H9 (cell line): ENCODE measurements at regions not wholly inside any gene's neighbourhood (a gene's known extent, or its start where the extent isn't known, plus 50 kb on each side); places are given as distances from the start of the nearest gene placed in this dataset.

Experiments used
- DNase-seq: peaks from one replicate; pipeline ENCODE4 v3.0.0-alpha.2; 2017
- H2AFZ ChIP-seq: one replicate; pipeline ENCODE4 v1.6.1; 2013; ENCODE audit warnings: mild to moderate bottlenecking, low read length, control low read depth, moderate library complexity
- H2AK5ac ChIP-seq: 2 replicates; pipeline ENCODE4 v1.6.1; 2013; ENCODE audit warnings: low read length, control low read depth, mixed read lengths; ENCODE audit not compliant: insufficient read length
- H2BK120ac ChIP-seq: one replicate; pipeline ENCODE4 v1.6.1; 2013; ENCODE audit warnings: low read depth, mild to moderate bottlenecking, low read length, control low read depth, inconsistent platforms; ENCODE audit not compliant: poor library complexity, severe bottlenecking
- H2BK12ac ChIP-seq: 2 replicates; pipeline ENCODE4 v1.6.1; 2013; ENCODE audit warnings: low read length, control low read depth, mixed read lengths, low read depth; ENCODE audit not compliant: insufficient read length
- H2BK15ac ChIP-seq: 2 replicates; pipeline ENCODE4 v1.6.1; 2013; ENCODE audit warnings: low read depth, low read length, control low read depth
- H2BK20ac ChIP-seq: one replicate; pipeline ENCODE4 v1.6.1; 2013; ENCODE audit warnings: low read depth, mild to moderate bottlenecking, low read length, control low read depth, inconsistent platforms; ENCODE audit not compliant: poor library complexity, severe bottlenecking
- H2BK5ac ChIP-seq: 2 replicates; pipeline ENCODE4 v1.6.1; 2013; ENCODE audit warnings: low read length, control low read depth, mixed read lengths; ENCODE audit not compliant: insufficient read length
- H3K14ac ChIP-seq: 2 replicates; pipeline ENCODE4 v1.6.1; 2013; ENCODE audit warnings: low read length, control low read depth; ENCODE audit not compliant: insufficient read depth
- H3K18ac ChIP-seq: 2 replicates; pipeline ENCODE4 v1.6.1; 2013; ENCODE audit warnings: low read depth, mild to moderate bottlenecking, mixed read lengths, low read length, control low read depth; ENCODE audit not compliant: insufficient read length
- H3K23ac ChIP-seq: 2 replicates; pipeline ENCODE4 v1.6.1; 2013; ENCODE audit warnings: low read length, control low read depth, mixed read lengths, low read depth; ENCODE audit not compliant: insufficient read length
- H3K23me2 ChIP-seq: 2 replicates; pipeline ENCODE4 v1.6.1; 2013; ENCODE audit warnings: low read depth, mild to moderate bottlenecking, mixed read lengths, low read length, control low read depth; ENCODE audit not compliant: insufficient read length, poor library complexity, severe bottlenecking
- H3K27ac ChIP-seq: 2 replicates; pipeline ENCODE4 v1.5.1; 2013; ENCODE audit warnings: low read length, control low read depth, mixed read lengths, low read depth; ENCODE audit not compliant: insufficient read length
- H3K27me3 ChIP-seq: 2 replicates; pipeline ENCODE4 v1.6.1; 2013; ENCODE audit warnings: low read length, control low read depth, inconsistent platforms; ENCODE audit not compliant: insufficient read depth
- H3K4ac ChIP-seq: 2 replicates; pipeline ENCODE4 v1.6.1; 2013; ENCODE audit warnings: low read depth, mild to moderate bottlenecking, control low read depth, inconsistent platforms, low read length, moderate library complexity
- H3K4me1 ChIP-seq: 2 replicates; pipeline ENCODE4 v1.6.1; 2013; ENCODE audit warnings: low read length, control low read depth, inconsistent platforms; ENCODE audit not compliant: insufficient read depth
- H3K4me2 ChIP-seq: 2 replicates; pipeline ENCODE4 v1.6.1; 2013; ENCODE audit warnings: low read length, control low read depth, mixed read lengths; ENCODE audit not compliant: insufficient read length, insufficient read depth
- H3K56ac ChIP-seq: 2 replicates; pipeline ENCODE4 v1.6.1; 2013; ENCODE audit warnings: low read depth, mild to moderate bottlenecking, mixed read lengths, low read length, control low read depth; ENCODE audit not compliant: insufficient read length
- H3K79me1 ChIP-seq: 2 replicates; pipeline ENCODE4 v1.6.1; 2013; ENCODE audit warnings: low read depth, mild to moderate bottlenecking, moderate library complexity, low read length, control low read depth, inconsistent platforms; ENCODE audit not compliant: insufficient read depth, poor library complexity, severe bottlenecking
- H3K79me2 ChIP-seq: 2 replicates; pipeline ENCODE4 v1.6.1; 2013; ENCODE audit warnings: low read length, control low read depth, inconsistent platforms; ENCODE audit not compliant: insufficient read depth
- H3K9ac ChIP-seq: 2 replicates; pipeline ENCODE4 v1.6.1; 2013; ENCODE audit warnings: low read length, control low read depth, mixed read lengths; ENCODE audit not compliant: insufficient read length; ENCODE audit errors: extremely low read depth
- H3K9me3 ChIP-seq: one replicate; pipeline ENCODE4 v1.6.1; 2013; ENCODE audit warnings: low read depth, low read length, inconsistent platforms; ENCODE audit not compliant: control insufficient read depth
- H3T11ph ChIP-seq: one replicate; pipeline ENCODE4 v1.6.1; 2013; ENCODE audit warnings: mild to moderate bottlenecking, low read length, control low read depth, inconsistent platforms
- H4K20me1 ChIP-seq: one replicate; pipeline ENCODE4 v1.6.1; 2013; ENCODE audit not compliant: control insufficient read depth, insufficient read length, insufficient read depth
- H4K5ac ChIP-seq: 2 replicates; pipeline ENCODE4 v1.6.1; 2013; ENCODE audit warnings: low read depth, mild to moderate bottlenecking, mixed read lengths, low read length, control low read depth; ENCODE audit not compliant: insufficient read length
- H4K8ac ChIP-seq: replicated peaks from 2 replicates; pipeline ENCODE4 v1.6.1; 2013; ENCODE audit warnings: low read length, control low read depth, mixed read lengths, low read depth; ENCODE audit not compliant: insufficient read length
- H4K91ac ChIP-seq: 2 replicates; pipeline ENCODE4 v1.6.1; 2013; ENCODE audit warnings: low read depth, mild to moderate bottlenecking, moderate library complexity, mixed read lengths, low read length, control low read depth; ENCODE audit not compliant: insufficient read length
- H3K27ac Mint-ChIP-seq, 3 experiments: 2 replicates in 2 of 3; 3 replicates in 1 of 3; pipeline ENCODE4 v1.8.0; 2020 to 2021; ENCODE audit warnings: mixed read lengths in 3 of 3, mild to moderate bottlenecking in 1 of 3, moderate library complexity in 1 of 3
- H3K27me3 Mint-ChIP-seq: 2 replicates; pipeline ENCODE4 v1.8.0; 2021; ENCODE audit warnings: low read depth, mild to moderate bottlenecking, moderate library complexity, mixed read lengths
- H3K36me3 Mint-ChIP-seq, 3 experiments: 2 replicates in 2 of 3; 3 replicates in 1 of 3; pipeline ENCODE4 v1.8.0; 2020 to 2021; ENCODE audit warnings: low read depth in 3 of 3, mixed read lengths in 3 of 3; ENCODE audit not compliant: insufficient read depth in 1 of 3
- H3K4me1 Mint-ChIP-seq, 2 experiments: 2 replicates each; pipeline ENCODE4 v1.8.0; 2020; ENCODE audit warnings: mixed read lengths in 2 of 2
- H3K4me3 Mint-ChIP-seq, 2 experiments: 2 replicates in 1 of 2; 3 replicates in 1 of 2; pipeline ENCODE4 v1.8.0; 2020 to 2021; ENCODE audit warnings: mild to moderate bottlenecking in 2 of 2, mixed read lengths in 2 of 2, moderate library complexity in 1 of 2
- H3K9me3 Mint-ChIP-seq, 2 experiments: 2 replicates in 1 of 2; 3 replicates in 1 of 2; pipeline ENCODE4 v1.8.0; 2020; ENCODE audit warnings: mild to moderate bottlenecking in 2 of 2, mixed read lengths in 2 of 2, moderate library complexity in 1 of 2
- CTCF ChIP-seq: fragments of 200-600 bp; sonication (generic); conservative IDR thresholded peaks from 3 replicates; pipeline ENCODE4 v1.8.0; 2021; ENCODE audit warnings: antibody characterized with exemption, mild to moderate bottlenecking
- WGBS: extraction: QIAGEN DNeasy Blood & Tissue Kit; methylation state at CpG from one replicate; pipeline ENCODE4 v1.1.7; 2013; ENCODE audit warnings: missing lambda C conversion rate, low lambda C conversion rate, mixed read lengths; ENCODE audit not compliant: insufficient read length; ENCODE audit errors: extremely low coverage; 5-methylcytosine and 5-hydroxymethylcytosine counted together

- H3K4ac ChIP-seq = no peak overlapping the region
- no peak overlapping the region for H4K91ac ChIP-seq
- H3K27ac Mint-ChIP-seq = no peak overlapping the region; a peak in 1 of 7 replicates
- no peaks in the 10 kb centered on the region for H3K23me2 ChIP-seq
- no peak overlapping the region for H2BK120ac ChIP-seq
- H3K36me3 Mint-ChIP-seq = no peaks in the 10 kb centered on the region
- no peak overlapping the region for H3K27ac ChIP-seq
- no CpG with 5 or more reads among the region's 9 CpGs for WGBS
- no peak overlapping the region for H3K56ac ChIP-seq
- no peak overlapping the region for H2AFZ ChIP-seq
- H4K20me1 ChIP-seq = no peaks in the 10 kb centered on the region
- no peak overlapping the region for H3K4me2 ChIP-seq
- no peak overlapping the region for H3K4me3 Mint-ChIP-seq
- H3K9me3 Mint-ChIP-seq = no peaks in the 10 kb centered on the region
- no peak overlapping the region for H4K8ac ChIP-seq
- no peak overlapping the region for H4K5ac ChIP-seq
- H3K4me1 Mint-ChIP-seq = peaks cover 0 to 8% of the 10 kb centered on the region in 2 experiments; a peak in 3 of 4 replicates
- no peak for TF ChIP-seq CTCF
- no peak overlapping the region for H2BK15ac ChIP-seq
- H3T11ph ChIP-seq = no peak overlapping the region
- no peaks in the 10 kb centered on the region for H3K4me1 ChIP-seq
- DNase-seq = no peak
- H3K27me3 Mint-ChIP-seq = no peaks in the 10 kb centered on the region
- no peak overlapping the region for H3K23ac ChIP-seq
- H2AK5ac ChIP-seq = no peak overlapping the region
- H2BK20ac ChIP-seq = no peak overlapping the region
- no peak overlapping the region for H3K14ac ChIP-seq
- no peaks in the 10 kb centered on the region for H3K27me3 ChIP-seq
- no peak overlapping the region for H2BK12ac ChIP-seq
- H3K9me3 ChIP-seq = no peaks in the 10 kb centered on the region
- H3K18ac ChIP-seq = no peak overlapping the region
- no peak overlapping the region for H3K9ac ChIP-seq
- H3K79me1 ChIP-seq = no peaks in the 10 kb centered on the region
- H2BK5ac ChIP-seq = no peak overlapping the region
- H3K79me2 ChIP-seq = no peaks in the 10 kb centered on the region
These were observed 215.0 kb downstream of the SUCLG1 start for GRCh38 chr2:84243788-84244733.
